ENCODE measurements at regions not wholly inside any gene's neighbourhood (a gene's known extent, or its start where the extent isn't known, plus 50 kb on each side); places are given as distances from the start of the nearest gene placed in this dataset.

- no peak for ATAC-seq
- H3K9me3 ChIP-seq (ENCODE audit: control insufficient read depth in 1 of 2, insufficient read depth in 1 of 2, low read depth in 1 of 2, low read length in 2 of 2): no peaks in the 10 kb centered on the region
- intact Hi-C loops (cut with micrococcal nuclease): no loop called here
- H3K79me2 ChIP-seq (ENCODE audit: insufficient read depth, low read length): no peaks in the 10 kb centered on the region
- no peaks in the 10 kb centered on the region for H3K36me3 ChIP-seq (ENCODE audit: control insufficient read depth in 1 of 2, insufficient read depth in 2 of 2, low read length in 2 of 2)
- no peak overlapping the region for H3K27ac ChIP-seq (ENCODE audit: low read depth, low read length)
- H3K4me3 ChIP-seq (replicated peaks in 1 of 2; ENCODE audit: low read depth in 1 of 2, low read length in 2 of 2): no peak overlapping the region
- no peak overlapping the region for H2AFZ ChIP-seq (ENCODE audit: low read depth, low read length, poor library complexity, severe bottlenecking)
- TF ChIP-seq CEBPB (IDR thresholded peaks at IDR 0.05; ENCODE audit: low read depth): no peak
- no peak for TF ChIP-seq ZNF274 (IDR thresholded peaks at IDR 0.05; ENCODE audit: low read depth, low read length)
- TF ChIP-seq CBX3 (IDR thresholded peaks at IDR 0.05; ENCODE audit: low read depth): no peak
- TF ChIP-seq SP1 (IDR thresholded peaks at IDR 0.05; ENCODE audit: low read depth): no peak
- H3K27me3 ChIP-seq (ENCODE audit: insufficient read depth, low read length): peaks cover 53% of the 10 kb centered on the region
- ChIA-PET POLR2A (interaction anchor here (0.7 kb wide), 1 partner anchor 161 kb away, joined by 8 read pairs; no protein-coding TSS in a partner anchor), RAD21 (ENCODE audit: low non-redundant PET in 1 of 2, low total read pairs in 2 of 2, uncharacterized antibody in 2 of 2, unreplicated experiment in 2 of 2) (interaction anchor here in 1 of 2 experiments (0.6 kb wide), 1 partner anchor 106 kb away, joined by 3 read pairs; no protein-coding TSS in a partner anchor), CTCF (interaction anchor here (4.0 kb wide), 1 partner anchor 286 kb away, joined by 21 read pairs; no protein-coding TSS in a partner anchor)
- DNase-seq (ENCODE audit: low read depth, low spot score): no peak
- BruUV-seq (replicated peaks): no TSS peak
- H3K9me2 ChIP-seq (ENCODE audit: insufficient read depth): no peaks in the 10 kb centered on the region
- H4K20me1 ChIP-seq (ENCODE audit: insufficient read depth): no peaks in the 10 kb centered on the region
- H3K9ac ChIP-seq (ENCODE audit: low read length): no peak overlapping the region
- H3K4me1 ChIP-seq (ENCODE audit: control insufficient read depth in 1 of 2, insufficient read depth in 2 of 2, low read length in 2 of 2): no peaks in the 10 kb centered on the region
- H3K4me2 ChIP-seq (ENCODE audit: low read length): no peak overlapping the region
These were observed 117.5 kb upstream of the PARP11 start for GRCh38 chr12:3990501-3991280.

GRCh38 chr12:3989218-3989550 is 116.0 kb upstream of the PARP11 start:
- no peak for DNase-seq (ENCODE audit: low read depth, low spot score)
- BruUV-seq (replicated peaks): no TSS peak
- no peak for ATAC-seq
- Histone ChIP-seq H3K4me3 (replicated peaks in 1 of 2; ENCODE audit: low read depth in 1 of 2, low read length in 2 of 2) (no peak overlapping the region), H3K4me1 (ENCODE audit: control insufficient read depth in 1 of 2, insufficient read depth in 2 of 2, low read length in 2 of 2) (no peaks in the 10 kb centered on the region), H3K9ac (ENCODE audit: low read length) (no peak overlapping the region), H3K4me2 (ENCODE audit: low read length) (no peak overlapping the region), H3K36me3 (ENCODE audit: control insufficient read depth in 1 of 2, insufficient read depth in 2 of 2, low read length in 2 of 2) (no peaks in the 10 kb centered on the region), H3K27me3 (ENCODE audit: insufficient read depth, low read length) (peaks cover 53% of the 10 kb centered on the region), H3K27ac (ENCODE audit: low read depth, low read length) (no peak overlapping the region), H3K9me3 (ENCODE audit: control insufficient read depth in 1 of 2, insufficient read depth in 1 of 2, low read depth in 1 of 2, low read length in 2 of 2) (no peaks in the 10 kb centered on the region), H3K79me2 (ENCODE audit: insufficient read depth, low read length) (no peaks in the 10 kb centered on the region), H2AFZ (ENCODE audit: low read depth, low read length, poor library complexity, severe bottlenecking) (no peak overlapping the region), H3K9me2 (ENCODE audit: insufficient read depth) (no peaks in the 10 kb centered on the region), H4K20me1 (ENCODE audit: insufficient read depth) (no peaks in the 10 kb centered on the region)
- ChIA-PET POLR2A (no interaction called here), RAD21 (ENCODE audit: low non-redundant PET in 1 of 2, low total read pairs in 2 of 2, uncharacterized antibody in 2 of 2, unreplicated experiment in 2 of 2) (no interaction called here), CTCF (no interaction called here)
- intact Hi-C loops (cut with micrococcal nuclease): no loop called here
- TF ChIP-seq CBX3 (IDR thresholded peaks at IDR 0.05; ENCODE audit: low read depth): no peak
- no peak for TF ChIP-seq POLR2A (IDR thresholded peaks at IDR 0.05; ENCODE audit: borderline replicate concordance, extremely low read depth, insufficient read depth, insufficient read length)
- TF ChIP-seq ELF1 (IDR thresholded peaks at IDR 0.05; ENCODE audit: borderline replicate concordance, low read depth): no peak
- no peak for TF ChIP-seq CEBPB (IDR thresholded peaks at IDR 0.05; ENCODE audit: low read depth)
- no peak for TF ChIP-seq SRF (IDR thresholded peaks at IDR 0.05; ENCODE audit: low read depth)
- no peak for TF ChIP-seq EGR1 (IDR thresholded peaks at IDR 0.05; ENCODE audit: low read depth)

Data from HCT116 (cell line).